ENCODE measurements at regions not wholly inside any gene's neighbourhood (a gene's known extent, or its start where the extent isn't known, plus 50 kb on each side); places are given as distances from the start of the nearest gene placed in this dataset.
"Not testable (repeated sequence)": the region's sequence is repeated elsewhere in the genome, so short reads cannot be mapped to it uniquely, and the experiment has no call there.

DNA sequence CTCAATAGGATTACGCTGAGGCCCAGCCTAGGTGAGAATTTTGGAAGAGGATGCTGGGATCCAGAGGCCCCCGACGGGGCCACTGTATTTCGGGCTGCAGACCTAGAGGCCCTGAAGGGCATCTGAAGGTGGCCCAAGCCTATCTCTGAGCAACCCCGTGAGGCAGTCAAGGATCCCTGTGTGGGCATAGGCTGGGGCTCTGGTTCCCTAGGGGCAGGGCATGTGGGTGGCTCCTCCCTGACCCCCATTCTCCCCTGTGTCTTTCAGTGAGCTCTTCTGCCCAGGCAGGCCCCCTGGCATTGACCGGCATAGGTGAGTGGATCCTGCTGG lies 216.0 kb downstream of the SNRPN start:
- no peak for DNase-seq

DNA sequence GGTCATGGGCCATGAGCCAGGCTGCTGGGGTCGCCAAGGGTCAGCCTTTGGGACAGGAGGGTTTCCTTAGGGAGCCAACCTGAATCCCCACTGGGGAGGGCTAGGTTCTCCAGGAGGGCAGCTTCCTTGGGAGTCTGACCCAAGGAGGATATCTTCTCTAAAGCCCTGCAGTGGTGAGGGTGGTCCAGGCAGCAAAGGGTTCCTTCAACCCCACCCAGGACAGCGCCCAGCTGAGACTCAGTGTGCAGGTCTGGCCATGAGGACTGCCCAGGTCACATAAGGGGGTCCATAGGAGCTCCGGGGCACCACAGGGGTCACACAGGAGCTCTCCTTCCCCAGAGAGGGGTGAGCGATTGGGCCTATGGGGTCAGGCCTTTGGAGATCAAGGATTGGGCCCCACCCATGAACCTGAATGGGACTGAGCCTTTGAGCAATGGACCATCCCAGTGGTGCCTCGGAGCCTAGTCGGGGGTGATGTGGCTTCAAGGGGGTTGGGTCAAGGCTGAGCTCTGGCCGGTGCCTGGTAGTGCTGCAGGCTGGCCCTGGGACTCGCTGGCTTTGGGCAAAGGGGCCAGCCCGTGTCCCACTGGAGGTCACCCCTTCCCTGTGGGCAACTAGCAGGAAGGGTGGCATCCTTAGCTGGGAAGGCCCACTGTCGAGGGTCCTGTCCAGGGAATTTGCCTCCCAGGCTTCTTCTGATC lies 216.5 kb downstream of the SNRPN start:
- DNase-seq: no peak

DNA sequence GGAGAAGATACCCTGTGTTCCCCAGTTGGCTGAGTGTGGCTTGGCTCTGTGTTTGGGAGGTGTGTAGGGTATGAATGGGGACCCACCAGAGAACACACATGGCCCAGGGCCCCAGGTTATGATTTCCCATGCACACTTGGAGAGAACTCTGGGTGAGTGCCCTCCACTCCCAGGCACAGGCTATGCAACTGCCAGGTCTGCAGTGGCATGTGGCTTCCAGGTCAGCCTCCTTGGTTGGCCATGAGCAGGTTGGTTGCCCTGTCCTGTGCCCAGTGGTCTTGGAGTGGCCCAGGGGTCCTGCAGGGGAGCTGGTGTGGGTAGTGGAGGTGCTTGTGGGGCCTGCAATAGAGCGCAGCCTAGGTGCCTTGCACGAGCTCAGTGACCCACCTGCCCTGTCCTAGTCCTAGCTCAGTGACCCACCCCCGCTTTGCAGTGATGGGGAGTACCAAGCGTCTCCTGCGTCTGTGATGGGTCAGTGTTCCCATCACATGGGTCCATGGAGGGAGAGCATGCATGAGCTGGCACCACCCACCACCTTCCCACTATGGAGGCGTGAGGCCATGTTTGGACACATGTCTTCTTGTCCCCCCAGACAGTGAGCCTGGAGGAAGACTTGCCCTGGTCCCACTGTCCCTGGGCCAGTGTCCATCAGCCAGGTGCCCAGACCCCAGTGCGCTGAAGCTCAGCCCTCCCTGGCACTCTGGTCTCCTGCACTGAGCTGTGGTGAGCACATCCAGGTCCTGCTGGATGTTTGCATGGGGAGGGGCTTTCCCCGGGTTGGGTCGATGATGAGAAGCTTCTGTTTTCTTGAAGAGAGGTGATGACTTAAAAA lies 217.3 kb downstream of the SNRPN start:
- DNase-seq: no peak

DNA sequence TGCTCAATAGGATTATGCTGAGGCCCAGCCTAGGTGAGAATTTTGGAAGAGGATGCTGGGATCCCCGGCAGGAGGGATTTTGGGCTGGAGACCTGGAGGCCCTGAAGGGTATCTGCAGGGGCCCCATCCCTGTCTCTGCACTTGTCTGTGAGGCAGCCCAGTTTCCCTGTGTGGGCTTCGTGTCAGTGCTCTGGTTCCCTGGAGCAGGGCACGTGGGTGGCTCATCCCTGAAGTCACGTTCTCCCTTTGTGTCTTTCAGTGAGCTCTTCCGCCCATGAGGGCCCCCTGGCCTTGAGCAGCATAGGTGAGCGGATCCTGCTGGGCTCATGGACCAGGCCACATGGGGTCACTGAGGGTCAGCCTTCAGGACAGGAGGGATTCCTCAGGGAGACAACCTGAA lies 217.9 kb downstream of the SNRPN start:
- no peak for DNase-seq

DNA sequence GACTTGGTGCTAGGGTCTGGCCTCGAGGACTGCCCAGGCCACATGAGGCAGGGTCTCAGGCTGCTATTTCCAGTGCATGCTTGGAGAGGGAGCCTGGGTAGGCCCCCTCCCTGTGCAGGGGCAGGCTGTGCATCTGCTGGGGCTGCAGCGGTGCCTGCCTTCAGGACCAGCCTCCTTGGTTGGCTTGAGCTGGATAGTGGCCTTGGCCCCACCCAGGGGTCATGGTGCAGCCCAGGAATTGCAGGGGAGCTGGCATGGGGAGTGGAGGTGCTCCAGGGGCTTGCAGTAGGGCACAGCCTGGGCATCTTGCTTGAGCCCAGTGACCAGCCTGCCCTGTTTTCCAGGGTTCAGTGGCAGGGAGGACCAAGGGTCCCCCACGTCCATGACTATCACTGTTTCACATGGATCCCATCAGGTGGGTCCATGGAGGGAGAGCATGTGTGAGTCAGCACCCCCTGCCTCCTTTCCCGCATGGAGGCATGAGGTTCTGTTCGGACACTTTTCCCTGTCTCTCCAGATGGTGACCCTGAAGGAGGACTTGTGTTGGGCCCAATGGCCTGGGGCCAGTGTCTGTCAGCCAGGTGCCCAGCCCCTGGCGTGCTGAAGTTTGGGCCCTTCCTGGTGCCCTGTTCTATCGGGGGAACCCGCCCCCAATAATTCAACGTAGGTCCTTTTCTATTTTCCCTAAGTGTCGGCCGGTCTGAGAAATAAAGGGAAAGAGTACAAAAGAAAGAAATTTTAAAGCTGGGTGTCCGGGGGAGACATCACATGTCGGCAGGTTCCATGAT lies 218.6 kb downstream of the SNRPN start:
- no peak for DNase-seq

DNA sequence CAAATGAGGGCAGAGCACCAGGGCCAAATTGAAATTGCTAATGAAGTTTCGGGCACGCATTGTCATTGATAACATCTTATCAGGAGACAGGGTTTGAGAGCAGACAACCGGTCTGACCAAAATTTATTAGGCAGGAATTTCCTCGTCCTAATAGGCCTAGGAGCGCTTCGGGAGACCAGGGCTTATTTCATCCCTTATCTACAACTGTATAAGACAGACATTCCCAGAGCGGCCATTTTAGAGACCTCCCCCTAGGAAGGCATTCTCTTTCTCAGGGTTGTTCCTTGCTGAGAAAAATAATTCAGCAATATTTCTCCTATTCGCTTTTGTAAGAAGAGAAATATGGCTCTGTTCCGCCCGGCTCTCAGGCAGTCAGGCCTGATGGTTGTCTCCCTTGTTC lies 219.4 kb downstream of the SNRPN start:
- not testable (repeated sequence) for DNase-seq

DNA sequence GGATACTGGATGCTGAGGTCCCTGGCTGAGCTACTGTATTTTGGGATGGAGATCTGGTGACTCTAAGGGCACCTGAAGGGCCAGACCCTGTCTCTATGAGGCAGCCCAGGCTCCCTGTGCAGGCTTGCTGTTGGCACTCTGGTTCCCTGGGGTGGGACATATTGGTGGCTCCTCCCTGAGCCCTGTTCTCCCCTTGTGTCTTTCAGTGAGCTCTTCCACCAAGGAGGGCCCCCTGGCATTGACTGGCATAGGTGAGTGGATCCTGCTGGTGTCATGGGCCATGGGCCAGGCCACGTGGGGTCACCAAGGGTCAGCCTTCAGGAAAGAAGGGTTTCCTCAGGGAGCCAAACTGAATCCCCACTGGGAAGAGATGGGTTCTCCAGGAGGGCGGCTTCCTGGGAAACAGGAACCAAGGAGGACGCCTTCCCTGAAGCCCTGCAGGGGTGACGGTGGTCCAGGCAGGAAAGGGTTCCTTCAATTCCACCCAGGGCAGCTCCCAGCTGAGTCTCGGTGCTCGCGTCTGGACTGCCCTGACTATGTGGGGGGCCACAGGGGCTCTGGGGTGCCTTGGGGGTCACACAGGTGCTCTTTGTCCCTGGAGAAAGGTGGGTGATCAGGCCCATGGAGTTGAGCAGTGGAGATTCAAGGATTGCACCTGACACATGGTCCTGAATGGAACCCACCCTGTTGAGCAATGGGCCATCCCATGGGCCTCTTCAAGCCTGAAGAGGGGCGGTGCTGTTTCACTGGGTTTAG lies 220.4 kb downstream of the SNRPN start:
- no peak for DNase-seq

DNA sequence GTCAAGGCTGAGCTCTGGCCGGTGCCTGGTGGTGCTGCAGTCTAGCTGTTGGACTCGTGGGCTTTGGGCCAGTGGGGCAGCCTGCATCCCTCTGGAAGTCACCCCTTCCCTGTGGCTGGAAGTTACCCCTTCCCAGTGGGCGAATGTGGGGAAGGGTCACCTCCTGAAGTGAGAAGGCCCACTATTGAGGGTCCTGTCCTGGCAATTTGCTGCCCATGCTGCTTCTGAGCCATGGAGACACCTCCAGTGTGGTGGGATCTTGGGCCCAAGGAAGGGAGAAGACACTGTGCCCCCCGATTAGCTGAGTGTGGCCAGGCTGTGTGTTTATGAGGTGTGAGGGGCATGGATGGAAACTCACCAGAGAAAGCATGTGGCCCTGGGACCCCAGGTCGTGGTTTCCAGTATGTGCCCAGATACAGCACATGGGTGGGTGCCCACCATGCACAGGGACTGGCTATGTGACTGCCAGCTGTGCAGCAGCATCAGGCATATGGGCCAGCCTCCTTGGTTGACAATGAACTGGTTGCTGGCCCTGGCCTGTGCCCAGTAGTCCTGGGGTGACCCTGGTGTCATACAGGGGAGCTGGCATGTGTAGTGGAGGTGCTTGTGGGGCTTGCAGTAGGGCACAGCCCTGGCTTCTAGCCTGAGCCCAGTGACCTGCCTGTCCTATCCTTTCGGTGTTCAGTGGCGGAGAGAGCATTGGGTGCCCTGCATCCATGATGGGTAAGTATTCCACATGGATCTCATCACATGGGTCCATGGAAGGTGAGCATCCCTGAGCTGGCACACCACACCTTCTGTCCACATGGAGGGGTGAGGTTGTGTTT lies 221.2 kb downstream of the SNRPN start:
- no peak for DNase-seq

DNA sequence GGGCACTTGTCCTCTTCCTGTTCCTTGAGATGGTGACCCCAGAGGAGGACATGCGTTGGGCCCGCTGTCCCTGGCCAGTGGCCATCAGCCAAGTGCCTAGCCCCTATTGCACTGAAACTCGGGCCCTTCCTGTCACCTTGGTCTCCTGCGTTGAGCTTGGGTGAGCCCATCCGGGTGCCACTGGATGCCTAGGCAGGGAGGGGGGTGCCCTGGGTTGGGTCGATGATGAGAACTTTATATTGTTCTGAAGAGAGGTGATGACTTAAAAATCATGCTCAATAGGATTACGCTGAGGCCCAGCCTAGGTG lies 221.8 kb downstream of the SNRPN start:
- no peak for DNase-seq

DNA sequence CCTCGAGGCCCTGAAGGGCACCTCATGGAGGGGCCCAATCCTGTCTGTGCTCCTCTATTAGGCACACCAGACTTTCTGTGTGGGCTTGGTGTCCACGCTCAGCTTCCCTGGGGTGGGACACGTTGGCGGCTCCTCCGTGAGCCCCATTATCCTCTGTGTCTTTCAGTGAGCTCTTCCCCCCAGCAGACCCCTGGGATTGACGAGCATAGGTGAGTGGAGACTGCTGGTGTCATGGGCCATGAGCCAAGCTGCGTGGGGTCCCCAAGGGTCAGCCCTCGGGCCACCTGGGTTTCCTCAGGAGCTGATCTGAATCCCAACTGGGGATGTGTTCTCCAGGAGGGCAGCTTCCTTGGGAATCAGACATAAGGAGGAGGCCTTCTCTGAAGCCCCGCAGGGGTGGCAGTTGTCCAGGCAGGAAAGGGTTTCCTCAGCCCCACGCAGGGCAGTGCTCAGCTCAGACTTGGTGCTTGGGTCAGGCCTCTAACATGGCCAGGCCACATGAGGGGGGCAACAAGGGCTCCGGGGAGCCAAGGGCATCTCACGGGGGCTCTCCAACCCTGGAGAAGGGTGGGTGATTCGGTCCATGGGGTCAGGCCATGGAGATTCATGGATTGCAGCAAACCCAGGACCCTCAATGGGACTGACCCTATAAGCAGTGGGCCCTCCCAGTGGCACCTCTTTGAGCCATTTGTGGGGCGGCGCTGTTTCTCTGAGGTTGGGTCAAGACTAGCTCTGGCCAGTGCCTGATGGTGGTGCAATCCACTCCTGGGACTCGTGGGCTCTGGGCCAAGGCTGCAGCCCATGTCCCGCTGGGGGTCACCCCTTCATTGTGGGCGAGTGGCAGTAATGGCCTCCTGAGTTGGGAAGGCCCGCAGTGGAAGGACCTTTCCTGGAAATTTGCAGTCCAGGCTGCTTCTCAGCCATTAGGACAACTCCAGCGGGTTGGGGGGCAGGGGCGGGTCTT lies 222.5 kb downstream of the SNRPN start:
- DNase-seq: no peak

DNA sequence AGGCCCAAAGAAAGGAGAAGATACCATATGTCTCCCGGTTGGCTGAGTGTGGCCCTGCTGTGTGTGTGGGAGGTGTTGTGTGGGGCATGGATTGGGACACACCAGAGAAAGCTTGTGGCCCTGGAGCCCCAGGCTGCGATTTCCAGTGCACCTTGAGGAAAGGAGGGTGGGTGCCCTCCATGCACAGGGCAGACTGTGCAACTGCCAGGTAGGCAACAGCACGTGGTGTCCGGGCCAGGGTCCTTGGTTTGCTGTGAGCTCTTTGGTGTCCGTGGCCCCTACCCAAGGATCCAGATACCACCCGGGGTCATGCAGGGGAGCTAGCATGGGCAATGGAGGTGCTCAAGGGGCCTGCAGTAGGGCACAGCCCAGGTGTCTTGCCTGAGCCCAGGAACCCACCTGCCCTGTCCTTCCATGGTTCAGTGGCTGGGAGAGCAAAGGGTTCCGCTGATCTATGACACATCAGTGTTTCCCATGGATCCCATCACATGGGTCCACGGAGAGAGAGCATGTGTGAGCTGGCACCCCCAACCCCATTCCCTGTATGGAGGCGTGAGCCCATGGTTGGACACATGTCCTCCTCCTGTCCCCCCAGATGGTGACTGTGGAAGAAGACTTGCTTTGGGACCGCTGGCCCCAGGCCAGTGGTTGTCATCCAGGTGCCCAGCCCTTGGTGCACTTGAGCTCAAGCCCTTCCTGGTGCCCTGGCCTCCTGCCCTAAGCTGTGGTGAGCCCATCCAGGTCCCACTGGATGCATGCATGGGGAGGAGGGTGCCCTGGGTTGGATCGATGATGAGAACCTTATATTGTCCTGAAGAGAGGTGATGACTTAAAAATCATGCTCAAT lies 223.4 kb downstream of the SNRPN start:
- DNase-seq: no peak

DNA sequence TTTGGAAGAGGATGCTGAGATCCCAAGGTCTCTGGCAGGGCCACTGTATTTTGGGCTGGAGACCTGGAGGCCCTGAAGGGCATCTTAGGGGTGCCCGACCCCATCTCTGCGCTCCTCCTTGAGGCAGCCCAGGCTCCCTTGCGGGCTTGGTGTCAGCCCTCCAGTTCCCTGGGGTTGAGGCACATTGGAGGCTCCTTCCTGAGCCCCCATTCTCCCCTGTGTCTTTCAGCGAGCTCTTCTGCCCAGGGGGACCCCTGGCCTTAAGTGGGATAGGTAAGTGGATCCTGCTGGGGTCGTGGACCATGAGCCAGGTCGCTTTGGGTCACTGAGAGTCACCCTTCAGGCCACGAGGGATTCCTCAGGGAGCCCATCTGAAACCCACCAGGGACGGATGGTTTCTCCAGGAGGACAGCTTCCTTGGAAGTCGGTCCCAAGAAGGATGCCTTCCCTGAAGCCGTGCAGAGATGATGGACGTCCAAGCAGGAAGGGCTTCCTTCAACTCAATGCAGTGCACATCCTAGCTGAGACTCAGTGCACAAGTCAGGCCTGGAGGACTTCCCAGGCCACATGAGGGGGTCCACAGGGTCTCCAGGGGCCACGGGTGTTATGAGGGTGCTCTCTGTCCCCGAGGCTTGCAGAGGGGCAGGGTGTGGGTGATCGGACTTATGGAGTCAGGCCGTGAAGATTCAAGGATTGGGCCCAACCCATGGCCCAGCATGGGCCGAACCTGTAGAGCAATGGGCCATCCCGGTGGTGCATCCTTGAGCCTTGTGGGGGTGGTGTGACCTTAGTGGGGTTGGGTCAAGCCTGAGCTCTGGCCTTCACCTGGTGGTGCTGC lies 224.3 kb downstream of the SNRPN start:
- no peak for DNase-seq

DNA sequence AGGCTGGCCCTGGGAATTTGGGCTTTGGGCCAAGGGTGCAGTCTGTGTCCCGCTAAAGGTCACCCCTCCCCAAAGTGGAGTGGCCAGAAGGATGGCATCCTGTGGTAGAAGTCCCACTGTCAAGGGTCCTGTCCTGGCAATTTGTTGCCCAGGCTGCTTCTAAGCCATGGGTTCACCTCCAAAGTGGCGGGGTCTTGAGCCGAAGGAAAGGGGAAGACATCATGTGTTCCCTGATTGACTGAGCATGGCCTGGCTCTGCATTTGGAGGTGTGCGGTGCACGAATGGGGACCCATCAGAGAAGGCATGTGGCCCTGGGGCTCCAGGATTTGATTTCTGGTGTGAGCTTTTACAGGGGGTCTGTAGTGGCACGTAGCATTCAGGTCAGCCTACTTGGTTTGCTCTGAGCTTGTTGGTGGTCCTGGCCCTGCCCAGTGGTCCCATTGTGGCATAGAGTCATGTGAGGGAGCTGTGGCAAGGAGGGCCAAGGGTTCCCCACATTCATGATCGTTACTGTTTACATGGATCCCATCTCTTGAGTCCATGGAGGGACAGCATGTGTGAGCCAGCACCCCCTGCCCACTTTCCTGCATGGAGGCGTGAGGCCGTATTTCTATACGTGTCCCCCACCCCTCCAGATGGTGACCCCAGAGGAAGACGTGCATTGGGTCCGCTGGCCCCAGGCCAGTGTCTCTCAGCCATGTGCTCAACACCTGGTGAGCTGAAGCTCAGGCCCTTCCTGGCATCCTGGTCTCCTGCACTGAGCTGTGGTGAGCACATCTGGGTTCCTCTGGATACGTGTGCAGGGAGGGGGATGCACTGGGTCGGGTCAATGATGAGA lies 225.1 kb downstream of the SNRPN start:
- no peak for DNase-seq

DNA sequence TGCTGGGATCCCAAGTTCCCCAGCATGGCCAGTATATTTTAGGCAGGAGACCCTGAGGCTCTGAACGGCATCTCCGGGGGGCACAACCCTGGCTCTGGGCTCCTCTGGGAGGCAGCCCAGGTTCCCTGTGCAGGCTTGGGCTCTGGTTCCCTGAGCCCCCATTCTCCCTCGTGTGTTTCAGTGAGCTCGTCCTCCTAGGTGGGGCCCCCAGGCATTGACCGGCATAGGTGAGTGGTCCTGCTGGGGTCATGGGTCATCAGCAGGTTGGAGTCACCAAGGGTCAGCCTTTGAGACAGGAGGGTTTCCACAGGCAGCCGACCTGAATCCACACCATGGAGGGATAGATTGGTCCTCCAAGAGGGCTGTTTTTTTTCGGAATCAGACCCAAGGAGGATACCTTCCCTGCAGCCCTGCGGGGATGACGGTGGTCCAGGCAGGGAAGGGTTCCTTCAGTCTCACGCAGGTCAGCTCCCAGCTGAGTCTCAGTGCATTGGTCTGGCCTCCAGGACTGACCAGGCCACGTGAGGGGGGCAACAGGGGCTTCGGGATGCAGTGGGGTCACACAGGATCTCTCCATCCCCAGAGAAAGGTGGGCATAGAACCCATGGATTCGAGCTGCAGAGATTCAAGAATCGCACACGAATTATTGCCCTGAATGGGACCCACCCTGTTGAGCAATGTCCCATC lies 226.0 kb downstream of the SNRPN start:
- DNase-seq: no peak

DNA sequence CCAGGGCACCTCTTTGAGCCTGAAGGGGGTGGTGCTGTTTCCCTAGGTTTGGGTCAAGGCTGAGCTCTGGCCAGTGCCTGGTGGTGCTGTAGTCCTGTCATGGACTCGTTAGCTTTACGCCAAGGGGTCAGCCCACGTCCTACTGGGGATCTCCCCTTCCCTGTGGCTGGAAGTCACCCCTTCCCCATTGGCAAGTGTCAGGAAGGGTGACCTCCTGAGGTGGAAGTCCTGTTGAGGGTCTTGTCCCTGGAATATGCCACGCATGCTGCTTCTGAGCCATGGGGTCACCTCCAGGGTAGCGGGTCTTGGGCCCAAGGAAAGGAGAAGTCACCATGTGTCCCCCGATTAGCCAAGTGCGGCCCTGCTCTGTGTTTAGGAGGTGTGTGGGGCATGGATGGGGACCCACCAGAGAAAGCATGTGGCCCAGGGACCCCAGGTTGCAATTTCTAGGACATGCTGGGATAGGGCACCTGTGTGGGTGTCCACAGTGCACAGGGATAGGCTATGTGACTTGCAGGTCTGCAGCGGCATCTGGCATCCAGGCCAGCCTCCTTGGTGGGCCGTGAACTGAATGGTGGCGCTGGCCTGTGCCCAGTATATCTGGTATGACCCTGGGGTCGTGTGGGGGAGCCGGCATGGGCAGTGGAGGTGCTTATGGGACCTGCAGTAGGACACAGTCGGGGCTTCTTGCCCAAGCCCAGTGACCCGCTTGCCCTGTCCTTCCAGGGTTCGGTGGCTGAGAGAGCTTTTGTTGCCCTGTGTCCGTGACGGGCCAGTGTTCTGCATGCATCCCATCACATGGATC lies 226.7 kb downstream of the SNRPN start:
- no peak for DNase-seq

DNA sequence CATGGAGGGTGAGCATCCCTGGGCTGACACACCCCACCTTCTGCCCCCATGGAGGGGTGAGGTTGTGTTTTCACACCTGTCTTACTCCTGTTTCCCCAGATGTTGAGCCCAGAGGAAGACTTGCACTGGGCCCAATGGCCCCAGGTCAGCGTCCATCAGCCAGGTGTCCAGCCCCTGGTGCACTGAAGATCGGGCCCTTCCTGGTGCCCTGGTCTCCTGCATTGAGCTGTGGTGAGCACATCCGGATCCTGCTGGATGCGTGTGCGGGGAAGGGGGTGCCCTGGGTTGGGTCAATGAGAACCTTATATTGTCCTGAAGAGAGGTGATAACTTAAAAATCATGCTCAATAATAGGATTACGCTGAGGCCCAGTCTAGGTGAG lies 227.3 kb downstream of the SNRPN start:
- no peak for DNase-seq
